ENCODE measurements at regions not wholly inside any gene's neighbourhood (a gene's known extent, or its start where the extent isn't known, plus 50 kb on each side); places are given as distances from the start of the nearest gene placed in this dataset.

DNA sequence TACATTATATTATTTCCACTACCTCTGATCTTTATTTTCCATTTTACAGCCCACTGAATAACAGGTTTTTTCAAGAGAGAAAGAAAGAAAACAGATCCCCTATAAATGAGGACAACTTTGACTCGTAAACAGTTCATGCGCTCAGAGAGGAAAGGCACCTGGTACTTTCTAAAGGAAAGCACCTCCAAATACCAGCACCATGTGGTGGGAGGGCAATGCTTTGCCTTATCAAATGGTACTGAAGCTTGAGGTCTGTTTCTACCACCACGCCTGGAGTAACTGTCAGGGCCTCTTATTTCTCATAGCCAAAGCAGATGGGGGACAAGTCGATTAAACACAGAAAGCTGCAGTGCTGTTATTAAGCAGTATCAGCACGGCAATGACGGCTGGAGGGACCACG, 510.3 kb upstream of the ZFHX3 start:
- no peak for DNase-seq

- peak; percentile 47 for DNase-seq
Observed at GRCh38 chr16:73553941-73554660, 506.2 kb upstream of the ZFHX3 start.

- no peak for DNase-seq
Observed at GRCh38 chr16:73549984-73550631, 502.2 kb upstream of the ZFHX3 start.

- no peak for DNase-seq
Observed at GRCh38 chr16:73547552-73548403, 499.9 kb upstream of the ZFHX3 start.

DNA sequence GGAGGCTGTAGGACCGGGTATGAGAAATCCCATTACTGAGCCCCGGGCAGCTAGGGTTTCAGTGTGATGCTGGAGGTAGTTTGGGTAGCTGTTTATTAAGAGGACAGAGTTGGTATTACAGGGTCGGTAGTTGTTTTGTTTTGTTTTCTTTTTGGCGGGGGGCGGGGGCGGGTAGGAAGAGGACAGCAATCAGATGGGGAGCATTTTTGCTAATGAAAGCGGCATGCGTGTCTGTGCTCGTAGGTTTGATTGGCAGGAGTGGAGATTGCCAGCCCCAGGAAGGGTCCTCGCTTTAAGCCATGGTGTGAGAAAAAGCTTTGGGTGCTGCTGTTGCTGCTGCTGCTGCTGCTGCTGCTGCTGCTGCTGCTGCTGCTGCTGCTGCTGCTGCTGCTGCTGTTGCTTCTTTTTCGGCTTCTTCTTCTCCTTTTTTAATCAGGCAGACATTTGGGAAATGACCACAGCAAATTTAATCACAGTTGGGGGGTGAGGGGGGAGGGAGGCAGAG, 498.5 kb upstream of the ZFHX3 start:
- peak; percentile 81 for DNase-seq

DNA sequence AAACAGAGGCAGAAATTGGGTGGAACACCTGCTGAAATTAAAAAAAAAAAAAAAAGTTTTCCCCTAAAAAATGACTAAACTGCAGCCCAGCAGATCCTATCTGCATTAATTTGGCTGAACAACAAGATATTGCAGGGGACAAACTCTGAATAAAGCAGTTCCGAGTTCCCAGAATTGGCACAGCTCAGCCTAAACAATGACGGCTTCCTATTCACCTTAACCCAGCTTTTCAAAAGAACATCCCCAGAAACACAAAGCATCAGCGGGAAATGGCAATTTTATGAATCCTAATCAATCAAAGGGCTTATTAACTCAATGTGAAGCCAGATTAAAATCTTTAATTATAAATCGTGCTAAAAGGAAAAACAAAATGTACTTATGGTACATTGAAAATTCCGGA, 497.8 kb upstream of the ZFHX3 start:
- DNase-seq = no peak

DNA sequence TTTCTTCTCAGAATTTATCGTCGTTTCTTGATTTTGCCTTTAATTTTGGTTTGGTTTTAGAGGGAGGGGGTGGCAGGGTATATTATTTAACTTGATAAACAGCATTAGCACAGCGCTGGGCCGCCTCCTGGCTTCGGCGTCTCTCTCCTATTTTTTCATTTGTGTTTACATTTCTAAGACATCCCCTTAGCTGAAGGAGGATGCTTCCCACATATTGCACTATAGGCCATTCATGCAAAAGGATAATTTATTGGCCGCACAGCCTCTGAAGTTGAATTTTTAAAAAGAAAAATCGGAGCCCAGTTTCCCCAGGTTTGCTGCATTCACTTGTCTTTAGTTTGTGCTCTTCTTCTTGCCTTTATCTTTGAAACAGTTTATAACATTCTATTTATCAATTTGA, 497.4 kb upstream of the ZFHX3 start:
- DNase-seq = no peak

- no peak for DNase-seq
Observed at GRCh38 chr16:73544826-73545225, 496.9 kb upstream of the ZFHX3 start.

DNA sequence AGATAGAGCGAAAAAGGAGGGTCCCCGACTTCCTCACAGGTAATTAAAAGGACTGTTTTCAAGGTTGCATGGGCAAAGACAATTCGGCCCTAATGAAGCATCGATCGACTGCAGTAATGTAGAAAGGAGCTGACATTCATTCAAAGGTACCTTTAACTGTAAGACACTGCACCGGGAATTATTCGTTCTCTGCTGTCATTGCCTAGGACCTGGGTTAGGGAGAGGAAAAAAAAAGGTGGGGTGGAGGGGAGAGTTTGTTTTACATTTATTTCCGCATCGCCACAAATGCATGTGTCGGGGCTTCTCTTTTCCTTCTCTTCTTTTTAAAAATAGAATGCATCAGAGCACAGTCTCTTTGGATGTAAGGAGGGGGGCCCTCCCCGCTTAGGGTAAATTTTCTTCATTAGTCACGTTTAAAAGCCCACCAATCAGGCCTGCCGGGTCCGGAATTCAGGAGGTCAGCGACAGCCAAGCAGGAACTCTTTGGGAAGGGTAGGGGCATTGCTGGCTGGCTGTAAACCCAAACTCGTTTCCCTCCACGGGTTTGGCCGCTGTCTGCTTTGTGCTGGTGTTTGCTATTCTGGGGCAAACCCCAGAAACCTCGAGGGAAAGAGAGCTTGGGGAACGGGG, 496.2 kb upstream of the ZFHX3 start:
- no peak for DNase-seq

DNA sequence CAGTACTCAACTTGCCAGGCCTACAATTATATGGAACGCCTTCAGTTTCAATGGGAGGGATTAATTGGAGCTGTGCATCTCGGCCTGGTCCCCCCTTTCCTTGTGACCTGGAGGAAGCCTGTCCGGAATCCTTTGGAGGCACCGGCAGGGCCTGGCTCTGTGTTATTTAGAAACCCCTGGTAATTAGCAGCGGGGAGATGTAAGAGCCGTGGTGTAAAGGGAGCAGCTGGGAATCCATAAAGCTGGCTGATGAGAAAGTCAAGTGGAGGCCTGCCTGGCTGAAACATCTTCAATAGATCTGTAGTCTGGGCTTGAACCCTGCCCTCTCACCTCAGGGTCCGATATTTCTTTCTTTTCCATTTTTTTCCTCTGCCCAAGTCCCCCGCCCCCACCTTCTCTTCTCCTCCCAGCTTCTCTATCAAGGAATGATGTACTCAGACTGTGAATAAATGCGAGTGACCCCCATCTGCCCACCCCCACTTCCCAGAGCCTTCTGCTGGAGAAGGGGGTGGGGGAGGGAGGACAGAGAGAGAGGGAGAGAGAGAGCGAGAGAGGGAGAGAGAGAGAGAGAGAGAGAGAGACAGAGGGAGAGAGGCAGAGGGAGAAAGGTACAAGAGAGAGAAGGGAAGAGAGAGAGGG, 495.5 kb upstream of the ZFHX3 start:
- peak; percentile 30 for DNase-seq

GRCh38 chr16:73542885-73543284, 495.0 kb upstream of the ZFHX3 start:
- no peak for DNase-seq

DNA sequence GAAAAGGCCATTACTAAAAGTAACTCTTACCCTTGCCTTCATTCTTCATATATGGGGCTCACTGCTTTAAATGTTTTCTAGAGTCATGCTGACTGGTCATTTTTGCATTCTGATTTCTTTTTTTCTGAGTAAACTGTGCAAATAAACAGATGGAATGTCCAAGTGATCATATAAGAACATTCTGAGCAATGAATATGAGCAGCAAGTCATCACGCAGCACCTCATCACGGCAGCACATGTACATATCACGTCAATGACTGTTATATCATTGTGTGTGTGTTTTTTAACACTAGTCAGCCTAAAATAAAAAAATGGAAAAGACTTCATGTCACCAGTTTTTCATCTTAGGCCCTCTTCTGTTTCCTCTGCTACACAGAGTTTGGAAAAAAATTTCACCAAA, 490.0 kb upstream of the ZFHX3 start:
- DNase-seq = no peak

GRCh38 chr16:73536931-73537330, 489.0 kb upstream of the ZFHX3 start:
- DNase-seq = no peak

- DNase-seq = no peak
Observed at GRCh38 chr16:73531021-73531420, 483.1 kb upstream of the ZFHX3 start.

DNA sequence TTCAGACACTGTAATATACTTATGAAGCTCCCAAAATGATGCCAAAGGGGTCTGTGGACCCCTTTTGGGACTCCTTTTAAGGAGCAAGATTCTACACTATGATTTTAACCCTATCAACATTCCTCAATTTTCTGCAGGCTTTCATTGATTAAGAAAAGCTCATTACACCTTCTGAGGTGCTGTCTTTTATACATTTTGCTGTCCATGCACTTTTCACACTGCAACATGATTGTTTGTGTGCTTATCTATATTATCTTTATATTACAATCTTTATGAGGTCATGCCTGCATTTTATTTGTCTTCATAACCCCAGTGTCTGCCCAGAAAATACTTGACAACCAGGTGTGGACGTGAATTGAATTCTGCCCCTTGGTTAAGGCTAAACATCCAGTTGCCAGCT, 482.6 kb upstream of the ZFHX3 start:
- no peak for DNase-seq

DNA sequence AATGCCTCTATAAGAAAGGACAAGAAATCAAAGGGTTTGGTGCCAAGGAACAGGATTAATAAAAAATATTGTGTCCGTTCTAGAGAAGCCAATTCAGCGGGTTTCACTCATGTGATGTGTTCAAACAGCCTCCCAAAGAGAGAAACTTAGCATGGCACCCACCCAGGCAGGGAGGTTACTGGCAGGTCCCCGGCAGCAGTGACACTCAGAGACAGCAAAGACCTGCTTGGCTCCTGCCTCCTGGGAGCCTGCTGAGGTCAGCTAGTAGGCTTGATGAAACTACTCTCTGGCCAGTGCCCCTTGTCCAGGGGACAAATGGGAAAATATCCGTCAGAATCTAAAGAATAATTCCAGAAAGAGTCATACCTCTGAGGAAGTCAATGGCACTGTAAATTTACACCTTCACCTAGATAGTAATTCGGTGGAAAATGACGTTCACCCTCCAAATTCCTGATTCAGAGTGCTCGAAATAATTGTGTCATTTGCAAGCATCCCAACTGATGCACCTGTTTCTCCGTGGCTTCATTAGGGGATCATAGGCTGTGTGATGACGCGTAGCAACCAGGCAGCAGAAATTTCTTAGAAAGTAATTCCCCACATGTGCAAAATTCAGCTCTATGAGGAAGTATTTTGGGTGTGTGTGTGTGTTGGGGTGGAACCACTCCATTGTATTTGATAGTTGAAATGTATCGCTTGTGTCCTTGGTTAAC, 481.5 kb upstream of the ZFHX3 start:
- no peak for DNase-seq

DNA sequence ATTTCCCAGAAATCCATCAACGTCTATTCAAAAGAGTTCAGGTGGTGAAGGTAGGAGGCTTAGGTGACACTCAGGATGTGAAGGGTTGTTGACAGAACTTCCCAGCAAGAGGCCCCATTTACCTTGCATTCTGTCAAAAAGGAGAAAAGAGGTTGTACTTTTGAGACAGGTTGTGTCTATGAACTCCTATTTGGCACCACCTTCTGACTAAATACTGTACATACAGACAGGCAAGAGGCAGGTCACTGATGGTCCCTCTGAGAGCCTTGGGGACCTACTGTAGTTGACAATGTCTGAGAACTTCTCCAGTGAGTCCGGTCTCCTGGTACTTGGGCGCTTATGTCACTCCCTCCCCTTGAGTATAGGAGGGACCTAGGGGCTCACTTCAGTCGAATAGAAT, 479.3 kb upstream of the ZFHX3 start:
- DNase-seq = no peak

- no peak for DNase-seq
Observed at GRCh38 chr16:73526011-73526804, 478.3 kb upstream of the ZFHX3 start.

DNA sequence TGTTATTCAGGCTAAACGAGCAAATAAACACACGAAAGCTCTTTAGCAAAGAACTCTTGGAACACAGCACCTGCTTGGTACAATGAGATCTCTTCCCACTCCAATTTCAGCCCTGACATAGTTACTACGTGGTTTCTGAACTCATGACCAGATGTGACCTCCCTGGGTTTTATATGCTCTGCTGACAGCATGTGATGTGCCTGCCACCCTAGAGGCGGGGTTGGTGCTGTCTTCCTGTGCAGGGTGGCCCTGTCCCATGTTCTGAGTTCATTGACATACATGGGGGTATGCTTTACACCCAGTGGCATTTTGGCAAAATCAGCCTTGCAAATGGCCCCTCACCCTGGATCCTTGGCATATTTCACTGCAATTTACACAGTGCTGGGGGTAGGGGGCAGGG, 475.3 kb upstream of the ZFHX3 start:
- no peak for DNase-seq

- no peak for DNase-seq
Observed at GRCh38 chr16:73521499-73521898, 473.6 kb upstream of the ZFHX3 start.

GRCh38 chr16:73515616-73516015, 467.7 kb upstream of the ZFHX3 start:
- no peak for DNase-seq
